ENCODE measurements at regions not wholly inside any gene's neighbourhood (a gene's known extent, or its start where the extent isn't known, plus 50 kb on each side); places are given as distances from the start of the nearest gene placed in this dataset.

DNA sequence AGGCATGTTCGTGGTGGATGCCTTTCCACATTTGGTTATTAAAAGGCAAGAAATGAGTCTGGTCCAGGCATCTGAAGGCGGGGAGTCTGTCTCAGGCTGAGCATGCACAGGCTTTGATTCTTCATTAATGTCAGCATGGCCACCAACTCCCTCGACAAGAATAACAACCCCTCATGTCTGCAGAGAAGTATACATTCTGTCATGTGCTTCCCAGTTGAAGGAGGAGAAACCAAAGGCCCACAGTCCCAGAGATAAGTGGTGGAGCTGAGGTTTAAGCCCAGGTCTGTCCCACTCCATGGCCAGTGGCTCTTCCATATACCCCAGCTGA is 61.6 kb upstream of the LAPTM5 start:
- TF ChIP-seq, protein P1, sequence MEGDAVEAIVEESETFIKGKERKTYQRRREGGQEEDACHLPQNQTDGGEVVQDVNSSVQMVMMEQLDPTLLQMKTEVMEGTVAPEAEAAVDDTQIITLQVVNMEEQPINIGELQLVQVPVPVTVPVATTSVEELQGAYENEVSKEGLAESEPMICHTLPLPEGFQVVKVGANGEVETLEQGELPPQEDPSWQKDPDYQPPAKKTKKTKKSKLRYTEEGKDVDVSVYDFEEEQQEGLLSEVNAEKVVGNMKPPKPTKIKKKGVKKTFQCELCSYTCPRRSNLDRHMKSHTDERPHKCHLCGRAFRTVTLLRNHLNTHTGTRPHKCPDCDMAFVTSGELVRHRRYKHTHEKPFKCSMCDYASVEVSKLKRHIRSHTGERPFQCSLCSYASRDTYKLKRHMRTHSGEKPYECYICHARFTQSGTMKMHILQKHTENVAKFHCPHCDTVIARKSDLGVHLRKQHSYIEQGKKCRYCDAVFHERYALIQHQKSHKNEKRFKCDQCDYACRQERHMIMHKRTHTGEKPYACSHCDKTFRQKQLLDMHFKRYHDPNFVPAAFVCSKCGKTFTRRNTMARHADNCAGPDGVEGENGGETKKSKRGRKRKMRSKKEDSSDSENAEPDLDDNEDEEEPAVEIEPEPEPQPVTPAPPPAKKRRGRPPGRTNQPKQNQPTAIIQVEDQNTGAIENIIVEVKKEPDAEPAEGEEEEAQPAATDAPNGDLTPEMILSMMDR (IDR thresholded peaks at IDR 0.05; ENCODE audit: control extremely low read depth, extremely low read depth, low read depth, missing control alignments): no peak
- POLR2A ChIA-PET: no interaction called here
- DNase-seq (ENCODE audit: extremely low spot score): no peak
- CTCF ChIA-PET: interaction anchor here (1.3 to 2.3 kb wide), 3 partner anchors 17 to 109 kb away, joined by 5 to 12 read pairs (median 10); no protein-coding TSS in a partner anchor

DNA sequence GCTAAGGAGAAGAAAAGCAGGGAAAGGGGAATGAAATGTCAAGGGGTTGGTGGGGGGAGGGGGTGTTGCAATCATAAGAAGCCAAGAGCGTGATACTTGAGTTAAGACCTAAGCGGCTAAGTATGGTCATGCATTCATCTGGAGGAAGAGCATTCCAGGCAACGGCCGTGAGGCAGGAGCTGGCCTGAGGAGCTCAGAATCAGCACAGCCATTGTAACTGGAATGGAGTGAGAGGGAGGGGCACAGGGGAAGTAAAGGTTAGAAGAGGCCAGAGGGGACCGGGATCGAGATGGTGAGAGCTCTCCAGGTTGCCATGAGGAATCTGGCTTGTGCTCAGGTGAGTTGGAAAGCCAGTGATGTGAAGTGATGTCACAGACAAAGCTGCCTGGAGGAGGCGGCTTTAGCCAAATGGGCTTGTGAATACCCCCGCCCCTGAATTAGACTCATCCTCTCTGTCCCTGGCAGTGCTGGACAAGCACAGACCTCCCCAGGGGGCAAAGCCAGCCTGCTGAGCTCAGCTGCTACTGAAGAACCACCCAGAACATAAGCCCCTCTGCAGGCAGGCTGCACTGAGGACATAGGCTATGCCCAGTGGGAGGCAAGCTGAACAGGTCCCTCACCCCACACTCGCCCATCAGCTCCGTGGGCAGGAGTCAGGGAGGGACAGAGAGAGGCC is 61.1 kb upstream of the LAPTM5 start:
- TF ChIP-seq, protein P1 (IDR thresholded peaks at IDR 0.05; ENCODE audit: control extremely low read depth, extremely low read depth, low read depth, missing control alignments): no peak

DNA sequence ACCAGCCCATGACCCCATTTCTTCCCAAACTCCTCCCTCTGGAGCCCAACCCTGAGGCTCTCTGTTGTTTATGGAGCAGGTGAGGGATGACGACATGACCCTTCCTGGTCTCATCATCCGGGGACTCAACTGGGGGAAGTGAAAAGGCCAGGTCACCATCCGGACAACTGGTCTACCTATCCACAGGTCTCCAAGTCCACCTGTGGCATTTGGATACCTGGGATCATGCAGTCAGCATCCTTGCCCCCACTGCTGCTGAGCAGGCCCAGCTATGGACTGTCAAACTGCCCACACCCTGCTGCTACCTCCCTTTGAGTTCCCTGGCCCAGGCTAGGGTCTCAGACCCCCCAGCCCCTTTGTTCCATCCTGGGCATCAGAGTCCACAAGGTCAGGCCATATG is 60.0 kb upstream of the LAPTM5 start:
- POLR2A ChIA-PET: no interaction called here
- CTCF ChIA-PET: interaction anchor here (1.8 to 3.2 kb wide), 3 partner anchors 15 to 94 kb away, joined by 12 to 21 read pairs (median 12); no protein-coding TSS in a partner anchor
- TF ChIP-seq, protein P1 (IDR thresholded peaks at IDR 0.05; ENCODE audit: control extremely low read depth, extremely low read depth, low read depth, missing control alignments): no peak
- DNase-seq (ENCODE audit: extremely low spot score): no peak

More for the DNA sequence above, 61.1 kb upstream of the LAPTM5 start:
- DNase-seq (ENCODE audit: extremely low spot score): no peak
- ChIA-PET CTCF (interaction anchor here (1.8 to 3.2 kb wide), 3 partner anchors 16 to 92 kb away, joined by 10 to 12 read pairs (median 12); no protein-coding TSS in a partner anchor), POLR2A (no interaction called here)

DNA sequence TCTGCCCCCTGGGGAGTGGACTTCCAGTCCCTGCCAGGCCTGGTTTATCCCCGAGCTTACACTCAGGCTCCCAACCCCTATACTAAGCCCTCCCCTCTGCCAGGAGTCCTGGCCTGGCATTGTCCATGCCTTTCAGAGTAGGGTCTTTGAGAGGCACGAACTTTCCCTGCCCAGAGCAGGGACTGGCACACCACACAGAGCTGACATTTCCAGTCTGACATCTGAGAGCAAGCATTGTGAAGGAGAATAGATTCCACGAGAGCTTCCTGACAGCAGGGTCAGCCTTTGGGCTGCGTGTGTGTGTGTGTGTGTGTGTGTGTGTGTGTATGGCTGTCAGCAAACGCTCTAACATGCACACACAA is 59.5 kb upstream of the LAPTM5 start:
- CTCF ChIA-PET: interaction anchor here (0.9 to 3.2 kb wide), 3 partner anchors 9 to 94 kb away, joined by 3 to 21 read pairs (median 12); no protein-coding TSS in a partner anchor
- POLR2A ChIA-PET: interaction anchor here (0.6 kb wide), 1 partner anchor 326 kb away, joined by 3 read pairs; no protein-coding TSS in a partner anchor
- TF ChIP-seq, protein P1 (IDR thresholded peaks at IDR 0.05; ENCODE audit: control extremely low read depth, extremely low read depth, low read depth, missing control alignments): no peak
- DNase-seq (ENCODE audit: extremely low spot score): no peak

DNA sequence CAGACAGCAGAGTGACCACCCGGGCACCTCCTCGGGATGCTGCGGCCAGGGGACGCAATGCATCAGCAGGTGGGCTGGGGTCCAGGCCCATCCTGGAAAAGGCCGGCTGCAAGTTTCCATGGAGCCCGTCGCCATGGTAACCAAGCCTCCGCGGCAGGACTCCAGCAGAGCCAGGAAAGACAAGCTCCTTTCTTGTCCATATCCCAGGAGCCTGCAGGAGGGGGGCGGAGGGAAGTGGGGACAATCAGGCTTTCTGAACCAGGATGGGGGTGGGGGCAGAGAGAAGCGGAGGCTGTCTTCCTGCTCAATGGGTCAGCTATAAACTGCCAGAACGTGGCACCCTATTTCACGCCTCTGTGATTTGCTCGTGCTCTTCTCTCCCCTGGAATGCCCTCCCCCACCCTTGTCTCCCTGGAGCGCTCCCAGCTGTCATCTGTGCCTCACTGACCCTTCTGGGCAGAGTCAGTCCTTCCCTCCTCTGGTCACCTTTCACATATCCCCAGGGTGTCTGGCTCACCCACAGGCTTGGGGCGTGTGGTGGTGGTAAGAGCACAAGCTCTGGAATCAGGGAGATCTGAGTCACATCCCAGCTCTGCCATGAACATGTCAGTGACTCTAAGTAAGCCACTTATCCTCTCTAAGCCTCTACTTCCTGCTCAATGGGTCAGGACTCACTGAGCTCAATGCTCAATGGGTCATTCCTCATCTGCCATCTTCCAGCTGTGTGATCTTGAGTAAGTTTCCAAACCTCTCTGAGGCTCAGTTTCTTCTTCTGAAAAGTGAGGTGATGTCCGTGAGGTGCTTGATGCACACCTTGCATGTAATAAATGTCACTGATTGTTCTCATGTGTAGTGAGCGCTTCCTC is 58.9 kb upstream of the LAPTM5 start:
- no peak for DNase-seq (ENCODE audit: extremely low spot score)
- TF ChIP-seq, protein P1 (IDR thresholded peaks at IDR 0.05; ENCODE audit: control extremely low read depth, extremely low read depth, low read depth, missing control alignments): no peak

DNA sequence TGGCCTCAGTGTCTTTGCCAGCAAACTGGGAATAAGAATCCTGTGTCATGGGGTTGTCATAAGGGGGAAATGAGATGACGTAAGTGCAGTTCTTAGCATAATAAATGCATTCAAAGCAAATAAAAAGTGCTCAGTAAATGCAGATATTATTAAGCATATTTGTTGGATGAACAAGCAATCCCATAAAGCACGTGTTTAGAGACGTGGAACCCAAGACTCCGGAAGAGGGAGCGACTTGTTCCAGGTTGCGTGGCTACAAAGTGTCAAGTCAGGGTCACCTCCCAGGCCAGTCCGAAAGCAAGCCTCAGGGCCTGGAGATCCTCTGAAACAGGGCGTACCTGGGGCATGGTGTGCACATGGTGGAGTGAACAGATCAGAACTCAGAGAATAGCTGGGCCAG is 58.0 kb upstream of the LAPTM5 start:
- ChIA-PET POLR2A (no interaction called here), CTCF (interaction anchor here (1.2 to 5.9 kb wide), 5 partner anchors 11 to 96 kb away, joined by 3 to 37 read pairs (median 12); no protein-coding TSS in a partner anchor)
- DNase-seq (ENCODE audit: extremely low spot score): no peak
- TF ChIP-seq, protein P1 (IDR thresholded peaks at IDR 0.05; ENCODE audit: control extremely low read depth, extremely low read depth, low read depth, missing control alignments): no peak

More for the DNA sequence above, 58.9 kb upstream of the LAPTM5 start:
- CTCF ChIA-PET: interaction anchor here (0.9 to 3.2 kb wide), 4 partner anchors 9 to 95 kb away, joined by 3 to 21 read pairs (median 8); no protein-coding TSS in a partner anchor
- POLR2A ChIA-PET: interaction anchor here (0.6 kb wide), 1 partner anchor 327 kb away, joined by 3 read pairs; no protein-coding TSS in a partner anchor

Data from GM10248 (cell line).